Right lobe of liver (tissue), 6 donors: ENCODE measurements at regions not wholly inside any gene's neighbourhood (a gene's known extent, or its start where the extent isn't known, plus 50 kb on each side); places are given as distances from the start of the nearest gene placed in this dataset.
"Not testable (repeated sequence)": the region's sequence is repeated elsewhere in the genome, so short reads cannot be mapped to it uniquely, and the experiment has no call there.

ENCODE experiments used
- ATAC-seq, 4 donors: fragments of 200-7000 bp; cut with Tn5 transposase; one replicate each; pipeline ENCODE4 v1.9.1; 2020; ENCODE audit warnings: mild to moderate bottlenecking in 4 of 4, moderate library complexity in 4 of 4
- DNase-seq, 3 donors: peaks; one replicate each; pipeline ENCODE4 v3.0.0-alpha.2; 2020
- H3K27ac ChIP-seq, 3 donors: fragments of 200-600 bp; one replicate each; pipeline ENCODE4 v1.8.0; 2022
- H3K27me3 ChIP-seq, 2 donors: fragments of 200-600 bp; one replicate each; pipeline ENCODE4 v1.8.0; 2022
- H3K36me3 ChIP-seq, 4 donors: fragments of 200-600 bp; sonication (generic) in 1 of 4; one replicate each; pipeline versions ENCODE4 v1.5.1 to v1.8.0; 2017 to 2022; ENCODE audit warnings: control low read depth in 1 of 4
- H3K4me1 ChIP-seq, 4 donors: fragments of 200-600 bp; sonication (generic) in 1 of 4; one replicate each; pipeline versions ENCODE4 v1.5.1 to v1.8.0; 2017 to 2022; ENCODE audit warnings: control low read depth in 1 of 4
- H3K4me3 ChIP-seq, 3 donors: fragments of 200-600 bp; one replicate each; pipeline ENCODE4 v1.8.0; 2022
- H3K9me3 ChIP-seq, 4 donors: fragments of 200-600 bp; sonication (generic) in 1 of 4; one replicate each; pipeline versions ENCODE4 v1.5.1 to v1.8.0; 2017 to 2022; ENCODE audit warnings: control low read depth in 1 of 4
- CTCF ChIP-seq, 4 donors: fragments of 200-600 bp in 3 of 4; fragments of 450-650 bp in 1 of 4; IDR thresholded peaks; one replicate each; pipeline versions ENCODE4 v1.5.1 to v1.8.0; 2016 to 2022; ENCODE audit warnings: antibody characterized with exemption in 4 of 4, mild to moderate bottlenecking in 2 of 4
- POLR2A ChIP-seq: fragments of 450-650 bp; IDR thresholded peaks from one replicate; pipeline ENCODE4 v1.6.1; 2017; ENCODE audit warnings: antibody characterized with exemption, mild to moderate bottlenecking
- WGBS: methylation state at CpG from one replicate; pipeline ENCODE4 v1.1.6; 2018; ENCODE audit warnings: low coverage, low lambda C conversion rate; ENCODE audit not compliant: insufficient coverage; ENCODE audit errors: missing lambda C conversion rate; 5-methylcytosine and 5-hydroxymethylcytosine counted together
- intact Hi-C, 2 donors: fragments of 100-400 bp; cut with DNase I; formaldehyde crosslinking; loops; one replicate each; pipeline versions ENCODE4 v1.11.2 to v1.14.1; 2022
- donor health status: DM: no; HTN: yes; CAD: no.
- donor health status: DM: no; HTN: no; CAD: no.
- donor health status: DM: no; HTN: no; CAD: no.
- donor health status: DM: no; HTN: yes; CAD: no.
- donor health status: DM: no; HTN: yes; CAD: no.

- no peaks in the 10 kb centered on the region for H3K4me1 ChIP-seq
- no peak for DNase-seq
- ATAC-seq: no peak
- H3K27me3 ChIP-seq: no peaks in the 10 kb centered on the region
- intact Hi-C loops: no loop called here
- no peak overlapping the region for H3K27ac ChIP-seq
- no peaks in the 10 kb centered on the region for H3K36me3 ChIP-seq
- H3K9me3 ChIP-seq: no peaks in the 10 kb centered on the region
- no peak for TF ChIP-seq CTCF (IDR thresholded peaks at IDR 0.05)
- TF ChIP-seq POLR2A: no peak
- H3K4me3 ChIP-seq: no peak overlapping the region
- 46% methylated on average over 1 of the region's 1 CpG for WGBS
These were observed 960.0 kb upstream of the CNTN5 start for GRCh38 chr11:98060759-98061158.

GRCh38 chr11:98061858-98062257, 958.9 kb upstream of the CNTN5 start:
- ATAC-seq (no peak), DNase-seq (no peak)
- whole genome bisulfite sequencing: 50% methylated on average over 2 of the region's 2 CpGs
- Histone ChIP-seq H3K36me3 (no peaks in the 10 kb centered on the region), H3K9me3 (no peaks in the 10 kb centered on the region), H3K4me1 (no peaks in the 10 kb centered on the region), H3K27ac (no peak overlapping the region), H3K4me3 (no peak overlapping the region), H3K27me3 (no peaks in the 10 kb centered on the region)
- intact Hi-C loops: no loop called here
- no peak for TF ChIP-seq CTCF (IDR thresholded peaks at IDR 0.05)
- TF ChIP-seq POLR2A: no peak

- H3K4me3 ChIP-seq: no peak overlapping the region
- H3K4me1 ChIP-seq: no peaks in the 10 kb centered on the region
- TF ChIP-seq CTCF (IDR thresholded peaks at IDR 0.05): no peak
- no peak for TF ChIP-seq POLR2A
- no peaks in the 10 kb centered on the region for H3K9me3 ChIP-seq
- H3K36me3 ChIP-seq: no peaks in the 10 kb centered on the region
- DNase-seq (no peak), ATAC-seq (no peak)
- intact Hi-C loops: no loop called here
- no peak overlapping the region for H3K27ac ChIP-seq
- WGBS: 30% methylated on average over 1 of the region's 1 CpG
- no peaks in the 10 kb centered on the region for H3K27me3 ChIP-seq
These were observed 958.0 kb upstream of the CNTN5 start for GRCh38 chr11:98062714-98063113.

DNA sequence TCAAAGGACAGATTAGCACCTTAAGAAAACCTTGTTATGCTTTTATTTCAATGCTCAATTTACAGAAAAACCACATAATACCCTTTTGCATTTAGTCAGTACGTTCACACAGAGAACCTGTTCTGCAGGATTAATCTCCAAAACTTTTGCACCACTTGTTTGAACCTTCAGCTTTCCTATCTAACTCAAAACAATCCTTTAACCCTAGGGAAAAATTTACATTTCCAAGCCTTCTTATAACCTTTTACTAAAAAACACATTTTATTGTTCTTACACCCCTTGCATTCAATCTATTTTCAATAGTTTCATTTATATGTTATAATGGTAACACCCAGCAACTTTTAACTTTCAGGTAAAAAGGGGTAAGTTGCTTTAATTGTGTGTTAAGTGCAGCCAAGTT, 952.5 kb upstream of the CNTN5 start:
- H3K4me3 ChIP-seq: no peak overlapping the region
- no peak for TF ChIP-seq CTCF (IDR thresholded peaks at IDR 0.05)
- no peak for TF ChIP-seq POLR2A
- no peaks in the 10 kb centered on the region for H3K36me3 ChIP-seq
- ATAC-seq (no peak), DNase-seq (no peak)
- intact Hi-C loops: no loop called here
- no peaks in the 10 kb centered on the region for H3K4me1 ChIP-seq
- no peaks in the 10 kb centered on the region for H3K27me3 ChIP-seq
- 32% methylated on average over 1 of the region's 1 CpG for WGBS
- H3K9me3 ChIP-seq: no peaks in the 10 kb centered on the region
- H3K27ac ChIP-seq: no peak overlapping the region

DNA sequence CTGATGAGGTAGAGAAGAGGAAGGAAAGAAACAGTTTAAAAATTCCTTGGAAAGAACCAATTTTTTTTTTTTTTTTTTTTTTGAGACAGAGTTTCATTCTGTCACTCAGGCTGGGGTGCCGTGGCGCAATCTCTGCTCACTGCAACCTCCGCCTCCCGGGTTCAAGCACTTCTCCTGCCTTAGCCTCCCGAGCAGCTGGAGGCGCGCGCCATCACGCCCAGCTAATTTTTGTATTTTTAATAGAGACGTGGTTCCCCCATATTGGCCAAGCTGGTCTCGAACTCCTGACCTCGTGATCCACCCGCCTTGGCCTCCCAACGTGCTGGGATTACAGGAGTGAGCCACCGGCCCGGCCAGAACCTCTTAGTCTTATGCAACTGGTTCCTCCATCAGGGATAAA, 951.6 kb upstream of the CNTN5 start:
- H3K4me1 ChIP-seq, H3K4me3 ChIP-seq, DNase-seq, H3K36me3 ChIP-seq, H3K27me3 ChIP-seq, H3K9me3 ChIP-seq, H3K27ac ChIP-seq, ATAC-seq, intact Hi-C loops: not testable (repeated sequence)
- WGBS: 67% methylated on average over 12 of the region's 16 CpGs
